ENCODE measurements at regions not wholly inside any gene's neighbourhood (a gene's known extent, or its start where the extent isn't known, plus 50 kb on each side); places are given as distances from the start of the nearest gene placed in this dataset.

DNA sequence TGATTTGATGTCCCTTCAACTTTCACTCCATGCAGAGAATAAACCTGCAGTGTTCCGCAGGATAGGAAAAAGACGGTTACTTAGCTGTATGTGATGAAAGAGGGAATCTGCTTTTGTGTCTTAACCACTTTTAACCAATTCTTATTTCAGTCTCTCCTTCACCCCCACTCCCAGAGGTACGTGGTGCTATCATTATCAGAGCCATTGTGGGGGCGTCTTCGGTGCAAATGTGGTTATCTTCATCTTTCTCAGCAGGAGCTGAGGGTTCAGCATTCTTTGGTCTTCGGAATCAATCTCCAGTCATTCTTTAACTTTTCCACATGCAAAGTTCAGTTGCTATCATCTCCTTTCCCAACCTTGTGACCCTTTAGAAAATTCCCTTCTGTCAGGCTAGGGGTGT lies 219.9 kb upstream of the LYZL1 start:
- FAIRE-seq (no peak), DNase-seq (ENCODE audit: low read depth, low spot score) (no peak), ATAC-seq (no peak)
- Histone ChIP-seq H3K9me3 (replicated peaks; ENCODE audit: control insufficient read depth, insufficient read depth, low read length) (no peaks in the 10 kb centered on the region), H3K27ac (ENCODE audit: control insufficient read depth, insufficient read depth) (no peak overlapping the region), H3K4me2 (ENCODE audit: control insufficient read depth, insufficient read depth) (no peak overlapping the region), H3K4me3 (no peak overlapping the region), H4K20me1 (ENCODE audit: control insufficient read depth, insufficient read depth) (no peaks in the 10 kb centered on the region), H3K4me1 (ENCODE audit: control insufficient read depth, insufficient read depth, low read length) (no peaks in the 10 kb centered on the region), H3K79me2 (ENCODE audit: control insufficient read depth, insufficient read depth, low read length) (no peaks in the 10 kb centered on the region), H3K36me3 (ENCODE audit: control insufficient read depth in 2 of 2, insufficient read depth in 2 of 2, low read length in 1 of 2) (no peaks in the 10 kb centered on the region), H3K27me3 (replicated peaks in 1 of 2; ENCODE audit: control insufficient read depth in 2 of 2, insufficient read depth in 2 of 2, low read length in 1 of 2) (no peaks in the 10 kb centered on the region), H2AFZ (ENCODE audit: control insufficient read depth, low read depth, low read length) (no peak overlapping the region), H3K9ac (ENCODE audit: control insufficient read depth, insufficient read depth, low read length) (no peak overlapping the region)
- POLR2A ChIA-PET = no interaction called here
- 35% methylated on average over 6 of the region's 6 CpGs for WGBS (ENCODE audit: insufficient coverage, insufficient replicate concordance, low lambda C conversion rate, missing lambda C conversion rate)
- SMC1A ChIA-PET (ENCODE audit: uncharacterized antibody, unreplicated experiment) = no interaction called here
- RAD21 ChIA-PET (ENCODE audit: unreplicated experiment) = no interaction called here
- CTCF ChIA-PET = no interaction called here
- no TSS peak for BruUV-seq (replicated peaks)
- in situ Hi-C loops (cut with MboI) = no loop called here
- intact Hi-C loops (cut with micrococcal nuclease; ENCODE audit: unreplicated experiment) = no loop called here
- TF ChIP-seq NFYA (IDR thresholded peaks at IDR 0.05; ENCODE audit: borderline replicate concordance, low read depth, low read length) (no peak), SREBF1 (IDR thresholded peaks at IDR 0.05; ENCODE audit: low read length) (no peak), CBX5 (IDR thresholded peaks at IDR 0.05; ENCODE audit: low read depth) (no peak), POLR2A (IDR thresholded peaks at IDR 0.05; ENCODE audit: low read depth, low read length) (no peak), NFXL1 (IDR thresholded peaks at IDR 0.05; ENCODE audit: borderline replicate concordance) (no peak), GATAD2B (conservative IDR thresholded peaks at IDR 0.05; ENCODE audit: low read depth) (no peak), CHD1 (IDR thresholded peaks at IDR 0.05; ENCODE audit: low read depth, low read length) (no peak), KAT2A (conservative IDR thresholded peaks at IDR 0.05; ENCODE audit: control insufficient read depth, low read depth, low read length) (no peak), KDM1A (IDR thresholded peaks at IDR 0.05; ENCODE audit: borderline replicate concordance) (no peak), ETV6 (conservative IDR thresholded peaks at IDR 0.05 in 1 of 2, IDR thresholded peaks at IDR 0.05 in 1 of 2; ENCODE audit: borderline replicate concordance in 1 of 2, low read depth in 1 of 2) (no peak)
- TF ChIP-seq, protein P1, sequence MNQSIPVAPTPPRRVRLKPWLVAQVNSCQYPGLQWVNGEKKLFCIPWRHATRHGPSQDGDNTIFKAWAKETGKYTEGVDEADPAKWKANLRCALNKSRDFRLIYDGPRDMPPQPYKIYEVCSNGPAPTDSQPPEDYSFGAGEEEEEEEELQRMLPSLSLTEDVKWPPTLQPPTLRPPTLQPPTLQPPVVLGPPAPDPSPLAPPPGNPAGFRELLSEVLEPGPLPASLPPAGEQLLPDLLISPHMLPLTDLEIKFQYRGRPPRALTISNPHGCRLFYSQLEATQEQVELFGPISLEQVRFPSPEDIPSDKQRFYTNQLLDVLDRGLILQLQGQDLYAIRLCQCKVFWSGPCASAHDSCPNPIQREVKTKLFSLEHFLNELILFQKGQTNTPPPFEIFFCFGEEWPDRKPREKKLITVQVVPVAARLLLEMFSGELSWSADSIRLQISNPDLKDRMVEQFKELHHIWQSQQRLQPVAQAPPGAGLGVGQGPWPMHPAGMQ (IDR thresholded peaks at IDR 0.05; ENCODE audit: borderline replicate concordance) = no peak
- TF ChIP-seq, protein P2, sequence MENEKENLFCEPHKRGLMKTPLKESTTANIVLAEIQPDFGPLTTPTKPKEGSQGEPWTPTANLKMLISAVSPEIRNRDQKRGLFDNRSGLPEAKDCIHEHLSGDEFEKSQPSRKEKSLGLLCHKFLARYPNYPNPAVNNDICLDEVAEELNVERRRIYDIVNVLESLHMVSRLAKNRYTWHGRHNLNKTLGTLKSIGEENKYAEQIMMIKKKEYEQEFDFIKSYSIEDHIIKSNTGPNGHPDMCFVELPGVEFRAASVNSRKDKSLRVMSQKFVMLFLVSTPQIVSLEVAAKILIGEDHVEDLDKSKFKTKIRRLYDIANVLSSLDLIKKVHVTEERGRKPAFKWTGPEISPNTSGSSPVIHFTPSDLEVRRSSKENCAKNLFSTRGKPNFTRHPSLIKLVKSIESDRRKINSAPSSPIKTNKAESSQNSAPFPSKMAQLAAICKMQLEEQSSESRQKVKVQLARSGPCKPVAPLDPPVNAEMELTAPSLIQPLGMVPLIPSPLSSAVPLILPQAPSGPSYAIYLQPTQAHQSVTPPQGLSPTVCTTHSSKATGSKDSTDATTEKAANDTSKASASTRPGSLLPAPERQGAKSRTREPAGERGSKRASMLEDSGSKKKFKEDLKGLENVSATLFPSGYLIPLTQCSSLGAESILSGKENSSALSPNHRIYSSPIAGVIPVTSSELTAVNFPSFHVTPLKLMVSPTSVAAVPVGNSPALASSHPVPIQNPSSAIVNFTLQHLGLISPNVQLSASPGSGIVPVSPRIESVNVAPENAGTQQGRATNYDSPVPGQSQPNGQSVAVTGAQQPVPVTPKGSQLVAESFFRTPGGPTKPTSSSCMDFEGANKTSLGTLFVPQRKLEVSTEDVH (IDR thresholded peaks at IDR 0.05; ENCODE audit: low read depth, partially characterized antibody) = no peak
- TF ChIP-seq, protein P3, sequence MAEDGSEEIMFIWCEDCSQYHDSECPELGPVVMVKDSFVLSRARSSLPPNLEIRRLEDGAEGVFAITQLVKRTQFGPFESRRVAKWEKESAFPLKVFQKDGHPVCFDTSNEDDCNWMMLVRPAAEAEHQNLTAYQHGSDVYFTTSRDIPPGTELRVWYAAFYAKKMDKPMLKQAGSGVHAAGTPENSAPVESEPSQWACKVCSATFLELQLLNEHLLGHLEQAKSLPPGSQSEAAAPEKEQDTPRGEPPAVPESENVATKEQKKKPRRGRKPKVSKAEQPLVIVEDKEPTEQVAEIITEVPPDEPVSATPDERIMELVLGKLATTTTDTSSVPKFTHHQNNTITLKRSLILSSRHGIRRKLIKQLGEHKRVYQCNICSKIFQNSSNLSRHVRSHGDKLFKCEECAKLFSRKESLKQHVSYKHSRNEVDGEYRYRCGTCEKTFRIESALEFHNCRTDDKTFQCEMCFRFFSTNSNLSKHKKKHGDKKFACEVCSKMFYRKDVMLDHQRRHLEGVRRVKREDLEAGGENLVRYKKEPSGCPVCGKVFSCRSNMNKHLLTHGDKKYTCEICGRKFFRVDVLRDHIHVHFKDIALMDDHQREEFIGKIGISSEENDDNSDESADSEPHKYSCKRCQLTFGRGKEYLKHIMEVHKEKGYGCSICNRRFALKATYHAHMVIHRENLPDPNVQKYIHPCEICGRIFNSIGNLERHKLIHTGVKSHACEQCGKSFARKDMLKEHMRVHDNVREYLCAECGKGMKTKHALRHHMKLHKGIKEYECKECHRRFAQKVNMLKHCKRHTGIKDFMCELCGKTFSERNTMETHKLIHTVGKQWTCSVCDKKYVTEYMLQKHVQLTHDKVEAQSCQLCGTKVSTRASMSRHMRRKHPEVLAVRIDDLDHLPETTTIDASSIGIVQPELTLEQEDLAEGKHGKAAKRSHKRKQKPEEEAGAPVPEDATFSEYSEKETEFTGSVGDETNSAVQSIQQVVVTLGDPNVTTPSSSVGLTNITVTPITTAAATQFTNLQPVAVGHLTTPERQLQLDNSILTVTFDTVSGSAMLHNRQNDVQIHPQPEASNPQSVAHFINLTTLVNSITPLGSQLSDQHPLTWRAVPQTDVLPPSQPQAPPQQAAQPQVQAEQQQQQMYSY (CRISPR knock-in tag; IDR thresholded peaks at IDR 0.05) = no peak
- TF ChIP-seq, protein P4, sequence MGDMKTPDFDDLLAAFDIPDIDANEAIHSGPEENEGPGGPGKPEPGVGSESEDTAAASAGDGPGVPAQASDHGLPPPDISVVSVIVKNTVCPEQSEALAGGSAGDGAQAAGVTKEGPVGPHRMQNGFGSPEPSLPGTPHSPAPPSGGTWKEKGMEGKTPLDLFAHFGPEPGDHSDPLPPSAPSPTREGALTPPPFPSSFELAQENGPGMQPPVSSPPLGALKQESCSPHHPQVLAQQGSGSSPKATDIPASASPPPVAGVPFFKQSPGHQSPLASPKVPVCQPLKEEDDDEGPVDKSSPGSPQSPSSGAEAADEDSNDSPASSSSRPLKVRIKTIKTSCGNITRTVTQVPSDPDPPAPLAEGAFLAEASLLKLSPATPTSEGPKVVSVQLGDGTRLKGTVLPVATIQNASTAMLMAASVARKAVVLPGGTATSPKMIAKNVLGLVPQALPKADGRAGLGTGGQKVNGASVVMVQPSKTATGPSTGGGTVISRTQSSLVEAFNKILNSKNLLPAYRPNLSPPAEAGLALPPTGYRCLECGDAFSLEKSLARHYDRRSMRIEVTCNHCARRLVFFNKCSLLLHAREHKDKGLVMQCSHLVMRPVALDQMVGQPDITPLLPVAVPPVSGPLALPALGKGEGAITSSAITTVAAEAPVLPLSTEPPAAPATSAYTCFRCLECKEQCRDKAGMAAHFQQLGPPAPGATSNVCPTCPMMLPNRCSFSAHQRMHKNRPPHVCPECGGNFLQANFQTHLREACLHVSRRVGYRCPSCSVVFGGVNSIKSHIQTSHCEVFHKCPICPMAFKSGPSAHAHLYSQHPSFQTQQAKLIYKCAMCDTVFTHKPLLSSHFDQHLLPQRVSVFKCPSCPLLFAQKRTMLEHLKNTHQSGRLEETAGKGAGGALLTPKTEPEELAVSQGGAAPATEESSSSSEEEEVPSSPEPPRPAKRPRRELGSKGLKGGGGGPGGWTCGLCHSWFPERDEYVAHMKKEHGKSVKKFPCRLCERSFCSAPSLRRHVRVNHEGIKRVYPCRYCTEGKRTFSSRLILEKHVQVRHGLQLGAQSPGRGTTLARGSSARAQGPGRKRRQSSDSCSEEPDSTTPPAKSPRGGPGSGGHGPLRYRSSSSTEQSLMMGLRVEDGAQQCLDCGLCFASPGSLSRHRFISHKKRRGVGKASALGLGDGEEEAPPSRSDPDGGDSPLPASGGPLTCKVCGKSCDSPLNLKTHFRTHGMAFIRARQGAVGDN (IDR thresholded peaks at IDR 0.05) = no peak

All from GM12878 (cell line).